HCT116 (cell line): ENCODE measurements at regions not wholly inside any gene's neighbourhood (a gene's known extent, or its start where the extent isn't known, plus 50 kb on each side); places are given as distances from the start of the nearest gene placed in this dataset.

Experiments used
- ATAC-seq: fragments of 200-7000 bp; cut with Tn5 transposase; 2 replicates; pipeline ENCODE4 v1.9.1; 2020; ENCODE audit warnings: mild to moderate bottlenecking, moderate library complexity
- BruUV-seq: library from RNA; stranded (reverse); fragments of 400-500 nt; replicated peaks from 2 replicates; lab custom pipeline; 2021; lab: Mats Ljungman, UMichigan
- CTCF ChIA-PET: fragments of 300-600 bp; sonication (Branson Sonifier 250); formaldehyde crosslinking; loops from one replicate; lab custom pipeline; 2021; ENCODE audit warnings: antibody characterized with exemption; lab: Charles Lee
- POLR2A ChIA-PET: fragments of 300-600, 350-600 bp; sonication (Branson Sonifier 250); formaldehyde crosslinking; loops from one replicate; lab custom pipeline; 2021; ENCODE audit warnings: antibody characterized with exemption; lab: Charles Lee
- RAD21 ChIA-PET, 2 experiments: fragments of 300-600 bp; sonication (Branson Sonifier 250); formaldehyde crosslinking; loops; one replicate each; lab custom pipeline; 2023; ENCODE audit warnings: low total read pairs in 2 of 2; ENCODE audit not compliant: uncharacterized antibody in 2 of 2, unreplicated experiment in 2 of 2, low non-redundant PET in 1 of 2; lab: Charles Lee
- DNase-seq: peaks from one replicate; pipeline ENCODE4 v3.0.0-alpha.2; 2010; ENCODE audit warnings: low read depth, low spot score
- H2AFZ ChIP-seq: fragments of 200-600 bp; shearing (Covaris generic), sonication (generic); 2 replicates; pipeline ENCODE4 v1.6.1; 2017; ENCODE audit warnings: low read depth, mixed run types, mixed read lengths, antibody characterized with exemption, low read length; ENCODE audit not compliant: poor library complexity, severe bottlenecking
- H3K27ac ChIP-seq: 2 replicates; pipeline ENCODE4 v1.5.1; 2012; ENCODE audit warnings: low read depth, low read length
- H3K27me3 ChIP-seq: fragments of 200-600 bp; sonication (generic); 2 replicates; pipeline ENCODE4 v1.6.1; 2016; ENCODE audit warnings: mixed run types, low read length, mixed read lengths; ENCODE audit not compliant: insufficient read depth
- H3K36me3 ChIP-seq, 2 experiments: fragments of 200-500 bp in 1 of 2; fragments of 200-600 bp in 1 of 2; sonication (Bioruptor generic) in 1 of 2; sonication (generic) in 1 of 2; 2 replicates each; pipeline versions ENCODE4 v1.5.1 to v1.6.1; 2014 to 2016; ENCODE audit warnings: low read length in 2 of 2, inconsistent platforms in 1 of 2, mixed read lengths in 1 of 2, mixed run types in 1 of 2; ENCODE audit not compliant: insufficient read depth in 2 of 2, control insufficient read depth in 1 of 2
- H3K4me1 ChIP-seq, 2 experiments: fragments of 200-600 bp in 1 of 2; sonication (generic) in 1 of 2; 2 replicates each; pipeline versions ENCODE4 v1.5.1 to v1.6.1; 2012 to 2017; ENCODE audit warnings: low read length in 2 of 2, inconsistent platforms in 1 of 2, mild to moderate bottlenecking in 1 of 2, mixed read lengths in 1 of 2, mixed run types in 1 of 2, moderate library complexity in 1 of 2; ENCODE audit not compliant: insufficient read depth in 2 of 2, control insufficient read depth in 1 of 2
- H3K4me2 ChIP-seq: fragments of 200-600 bp; sonication (generic); 2 replicates; pipeline ENCODE4 v1.6.1; 2017; ENCODE audit warnings: mixed run types, low read length, mixed read lengths
- H3K4me3 ChIP-seq, 2 experiments: fragments of 200-600 bp in 1 of 2; sonication (generic) in 1 of 2; replicated peaks in 1 of 2; 2 replicates each; pipeline ENCODE4 v1.5.1; 2011 to 2016; ENCODE audit warnings: low read length in 2 of 2, control low read depth in 1 of 2, low read depth in 1 of 2, mild to moderate bottlenecking in 1 of 2, mixed read lengths in 1 of 2, mixed run types in 1 of 2
- H3K79me2 ChIP-seq: fragments of 200-600 bp; sonication (generic); 2 replicates; pipeline ENCODE4 v1.6.1; 2017; ENCODE audit warnings: mild to moderate bottlenecking, mixed run types, low read length, moderate library complexity, mixed read lengths; ENCODE audit not compliant: insufficient read depth
- H3K9ac ChIP-seq: fragments of 200-600 bp; sonication (generic); 2 replicates; pipeline ENCODE4 v1.6.1; 2016; ENCODE audit warnings: low read length, mixed read lengths
- H3K9me2 ChIP-seq: fragments of 200-600 bp; sonication (generic), shearing (Covaris generic); 2 replicates; pipeline ENCODE4 v1.6.1; 2017; ENCODE audit warnings: mixed run types, mild to moderate bottlenecking, moderate library complexity; ENCODE audit not compliant: insufficient read depth
- H3K9me3 ChIP-seq, 2 experiments: fragments of 200-500 bp in 1 of 2; fragments of 200-600 bp in 1 of 2; sonication (Bioruptor generic) in 1 of 2; sonication (generic) in 1 of 2; 2 replicates each; pipeline ENCODE4 v1.6.1; 2014 to 2017; ENCODE audit warnings: low read length in 2 of 2, mixed read lengths in 2 of 2, inconsistent platforms in 1 of 2, low read depth in 1 of 2, mild to moderate bottlenecking in 1 of 2, mixed run types in 1 of 2, moderate library complexity in 1 of 2; ENCODE audit not compliant: control insufficient read depth in 1 of 2, insufficient read depth in 1 of 2
- H4K20me1 ChIP-seq: fragments of 200-600 bp; sonication (generic), shearing (Covaris generic); 2 replicates; pipeline ENCODE4 v1.6.1; 2017; ENCODE audit warnings: mixed run types, mild to moderate bottlenecking, moderate library complexity; ENCODE audit not compliant: insufficient read depth
- EGR1 ChIP-seq: IDR thresholded peaks from 2 replicates; pipeline ENCODE4 v1.6.1; 2012; ENCODE audit warnings: low read depth
- EZH2 ChIP-seq: fragments of 200-600 bp; sonication (generic); IDR thresholded peaks from 2 replicates; pipeline ENCODE4 v1.6.1; 2017; ENCODE audit warnings: antibody characterized with exemption, mixed run types
- FOSL1 ChIP-seq: IDR thresholded peaks from 2 replicates; pipeline ENCODE4 v1.6.1; 2012; ENCODE audit warnings: low read depth
- RAD21 ChIP-seq: IDR thresholded peaks from 2 replicates; pipeline ENCODE4 v1.6.1; 2012; ENCODE audit warnings: low read depth, mild to moderate bottlenecking
- SIN3A ChIP-seq: IDR thresholded peaks from 2 replicates; pipeline ENCODE4 v1.6.1; 2012; ENCODE audit warnings: low read depth
- SRF ChIP-seq: IDR thresholded peaks from 2 replicates; pipeline ENCODE4 v1.6.1; 2012; ENCODE audit warnings: low read depth
- YY1 ChIP-seq: IDR thresholded peaks from 2 replicates; pipeline ENCODE4 v1.6.1; 2011; ENCODE audit warnings: low read length, low read depth, moderate library complexity, mild to moderate bottlenecking; ENCODE audit not compliant: insufficient replicate concordance; ENCODE audit errors: extremely low read depth
- ZFX ChIP-seq: fragments of 450-650 bp; IDR thresholded peaks from 2 replicates; pipeline ENCODE4 v1.6.1; 2017
- intact Hi-C: fragments of 100-400 bp; cut with micrococcal nuclease; formaldehyde crosslinking; loops from 2 replicates; pipeline ENCODE4 v1.10.0; 2022
- TF ChIP-seq, protein P1 (sequence below): IDR thresholded peaks from 2 replicates; pipeline ENCODE4 v1.6.1; 2012; ENCODE audit warnings: low read depth

DNA sequence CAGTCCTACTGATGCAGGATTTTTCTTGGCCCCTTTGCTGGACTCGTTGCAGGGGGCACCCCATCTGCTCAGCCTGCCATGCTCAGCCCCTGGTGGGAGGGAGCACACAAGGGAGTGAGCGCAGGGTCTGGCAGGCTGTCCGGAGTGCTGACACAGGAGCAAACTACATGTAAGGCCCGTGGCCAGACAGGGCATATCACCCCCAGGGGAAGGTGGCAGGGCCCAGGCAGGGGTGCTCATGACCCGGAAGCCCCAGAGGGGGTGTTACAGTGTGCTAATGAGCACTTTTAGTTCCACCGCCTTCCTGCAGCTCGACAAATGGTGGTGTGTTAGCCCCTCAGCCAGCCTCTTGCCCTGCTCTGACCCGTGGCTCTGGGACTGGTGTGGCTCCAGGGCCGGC, 645.6 kb upstream of the TMEM132C start:
- Histone ChIP-seq H3K9me2 (no peaks in the 10 kb centered on the region), H3K9ac (no peak overlapping the region)
- TF ChIP-seq FOSL1 (no peak), RAD21 (no peak), EGR1 (no peak), YY1 (no peak), EZH2 (no peak), SRF (no peak), SIN3A (no peak), ZFX (no peak)
- TF ChIP-seq, protein P1, sequence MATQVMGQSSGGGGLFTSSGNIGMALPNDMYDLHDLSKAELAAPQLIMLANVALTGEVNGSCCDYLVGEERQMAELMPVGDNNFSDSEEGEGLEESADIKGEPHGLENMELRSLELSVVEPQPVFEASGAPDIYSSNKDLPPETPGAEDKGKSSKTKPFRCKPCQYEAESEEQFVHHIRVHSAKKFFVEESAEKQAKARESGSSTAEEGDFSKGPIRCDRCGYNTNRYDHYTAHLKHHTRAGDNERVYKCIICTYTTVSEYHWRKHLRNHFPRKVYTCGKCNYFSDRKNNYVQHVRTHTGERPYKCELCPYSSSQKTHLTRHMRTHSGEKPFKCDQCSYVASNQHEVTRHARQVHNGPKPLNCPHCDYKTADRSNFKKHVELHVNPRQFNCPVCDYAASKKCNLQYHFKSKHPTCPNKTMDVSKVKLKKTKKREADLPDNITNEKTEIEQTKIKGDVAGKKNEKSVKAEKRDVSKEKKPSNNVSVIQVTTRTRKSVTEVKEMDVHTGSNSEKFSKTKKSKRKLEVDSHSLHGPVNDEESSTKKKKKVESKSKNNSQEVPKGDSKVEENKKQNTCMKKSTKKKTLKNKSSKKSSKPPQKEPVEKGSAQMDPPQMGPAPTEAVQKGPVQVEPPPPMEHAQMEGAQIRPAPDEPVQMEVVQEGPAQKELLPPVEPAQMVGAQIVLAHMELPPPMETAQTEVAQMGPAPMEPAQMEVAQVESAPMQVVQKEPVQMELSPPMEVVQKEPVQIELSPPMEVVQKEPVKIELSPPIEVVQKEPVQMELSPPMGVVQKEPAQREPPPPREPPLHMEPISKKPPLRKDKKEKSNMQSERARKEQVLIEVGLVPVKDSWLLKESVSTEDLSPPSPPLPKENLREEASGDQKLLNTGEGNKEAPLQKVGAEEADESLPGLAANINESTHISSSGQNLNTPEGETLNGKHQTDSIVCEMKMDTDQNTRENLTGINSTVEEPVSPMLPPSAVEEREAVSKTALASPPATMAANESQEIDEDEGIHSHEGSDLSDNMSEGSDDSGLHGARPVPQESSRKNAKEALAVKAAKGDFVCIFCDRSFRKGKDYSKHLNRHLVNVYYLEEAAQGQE = no peak
- TF ChIP-seq, all 23 proteins: peak for 0
- ATAC-seq (no peak), DNase-seq (no peak)
- no peaks in the 10 kb centered on the region for H3K79me2 ChIP-seq
- ChIA-PET POLR2A (no interaction called here), CTCF (no interaction called here), RAD21 (no interaction called here)
- intact Hi-C loops = no loop called here
- H3K4me1 ChIP-seq = no peaks in the 10 kb centered on the region
- no peak overlapping the region for H3K4me2 ChIP-seq
- no peak overlapping the region for H2AFZ ChIP-seq
- peaks cover 0 to 22% of the 10 kb centered on the region in 2 experiments; a peak in 2 of 4 replicates for H3K9me3 ChIP-seq
- no peaks in the 10 kb centered on the region for H4K20me1 ChIP-seq
- no peaks in the 10 kb centered on the region for H3K27me3 ChIP-seq
- H3K4me3 ChIP-seq = no peak overlapping the region
- H3K27ac ChIP-seq = no peak overlapping the region
- no peaks in the 10 kb centered on the region for H3K36me3 ChIP-seq
- no TSS peak for BruUV-seq
